ENCODE measurements at regions not wholly inside any gene's neighbourhood (a gene's known extent, or its start where the extent isn't known, plus 50 kb on each side); places are given as distances from the start of the nearest gene placed in this dataset.
"Not testable (repeated sequence)": the region's sequence is repeated elsewhere in the genome, so short reads cannot be mapped to it uniquely, and the experiment has no call there.

DNA sequence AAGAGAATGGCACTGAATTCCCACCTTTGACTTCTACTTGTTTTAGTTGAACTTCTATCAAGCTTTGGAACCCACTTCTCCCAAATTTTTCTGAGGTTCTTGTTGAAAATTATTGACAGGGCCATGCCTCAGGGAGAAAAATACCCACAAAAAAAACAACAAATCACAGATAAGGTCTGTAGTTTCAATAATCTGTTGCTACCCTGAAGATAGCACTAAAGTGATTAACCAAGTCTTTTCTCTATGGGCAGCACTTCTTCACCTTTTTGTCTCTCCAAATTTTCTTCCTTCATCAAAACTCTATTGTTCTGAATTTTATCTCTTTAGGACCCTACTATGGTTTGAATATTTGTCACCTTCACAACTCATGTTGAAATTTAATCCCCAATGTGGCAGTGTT is 154.3 kb upstream of the FGF10 start:
- DNase-seq (ENCODE audit: low spot score), result no peak

- peak; percentile 94 for DNase-seq (ENCODE audit: low spot score)
Measured at GRCh38 chr5:44542470-44542869, 153.2 kb upstream of the FGF10 start.

DNA sequence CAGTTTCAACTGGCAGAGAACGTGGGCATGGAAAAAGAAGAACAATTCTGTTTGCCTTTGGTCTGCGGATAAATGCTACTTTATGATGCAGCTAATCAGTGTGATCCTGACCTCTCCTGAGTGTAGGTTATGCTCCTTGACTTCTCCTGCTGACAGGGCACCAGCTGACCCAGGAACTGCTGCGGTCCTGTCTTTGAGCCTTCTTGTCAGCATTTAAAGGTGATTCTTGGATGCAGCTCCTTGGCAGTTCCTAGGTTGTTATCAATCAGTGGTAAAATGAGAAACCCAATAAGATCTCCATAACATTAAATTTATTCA is 150.3 kb upstream of the FGF10 start:
- DNase-seq (ENCODE audit: low spot score), result no peak

- peak; percentile 41 for DNase-seq (ENCODE audit: low spot score)
Measured at GRCh38 chr5:44538797-44539601, 149.8 kb upstream of the FGF10 start.

DNA sequence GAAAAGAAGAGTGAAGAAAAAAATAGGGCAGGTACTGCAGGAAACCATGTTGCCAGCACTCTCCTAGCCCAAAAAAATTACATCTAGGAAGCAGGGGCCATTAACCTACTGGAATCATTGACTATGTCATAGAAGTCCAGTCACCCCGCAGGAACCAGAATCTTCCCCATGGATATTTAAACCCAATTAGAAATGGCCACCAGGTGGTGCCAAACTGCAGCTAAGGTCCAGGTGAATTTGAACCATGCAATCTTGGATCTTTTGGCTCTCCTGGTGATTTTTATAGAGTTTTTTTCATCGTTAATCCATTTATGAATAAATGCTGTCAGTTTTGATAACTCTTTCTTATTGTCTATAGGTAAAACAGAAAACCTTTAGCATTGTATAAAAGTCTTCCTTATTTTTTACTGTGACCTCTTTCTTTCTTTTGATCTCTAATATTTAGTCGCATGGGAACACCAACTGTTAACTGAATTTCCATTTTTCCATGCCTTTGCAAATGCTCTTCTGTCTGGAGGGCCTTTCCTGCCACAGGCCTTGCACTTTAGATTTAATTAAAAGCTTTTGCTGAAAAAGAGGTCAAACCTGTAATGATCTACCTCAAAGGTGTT is 147.5 kb upstream of the FGF10 start:
- DNase-seq (ENCODE audit: low spot score), result peak; percentile 45

DNA sequence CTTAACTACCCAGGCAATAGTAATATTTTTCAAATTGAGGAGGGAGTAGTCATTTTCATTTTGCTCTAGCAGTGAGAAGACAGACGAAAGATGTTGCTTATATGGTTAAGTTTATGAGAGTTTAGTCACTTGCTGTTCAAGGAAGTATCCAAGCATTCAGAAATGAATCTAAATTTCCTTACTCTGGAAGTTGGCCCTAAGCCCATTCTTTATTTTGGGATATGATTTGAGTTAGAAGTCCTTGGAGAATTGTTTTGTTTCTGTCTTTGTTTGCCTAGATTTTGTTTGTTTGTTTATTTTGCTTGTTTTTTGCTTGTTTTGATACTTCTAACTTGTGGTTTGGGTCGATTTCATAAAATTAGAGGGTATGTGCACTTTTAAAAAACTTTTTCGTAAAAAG is 146.4 kb upstream of the FGF10 start:
- no peak for DNase-seq (ENCODE audit: low spot score)

- no peak for DNase-seq (ENCODE audit: low spot score)
Measured at GRCh38 chr5:44532981-44533380, 143.8 kb upstream of the FGF10 start.

DNA sequence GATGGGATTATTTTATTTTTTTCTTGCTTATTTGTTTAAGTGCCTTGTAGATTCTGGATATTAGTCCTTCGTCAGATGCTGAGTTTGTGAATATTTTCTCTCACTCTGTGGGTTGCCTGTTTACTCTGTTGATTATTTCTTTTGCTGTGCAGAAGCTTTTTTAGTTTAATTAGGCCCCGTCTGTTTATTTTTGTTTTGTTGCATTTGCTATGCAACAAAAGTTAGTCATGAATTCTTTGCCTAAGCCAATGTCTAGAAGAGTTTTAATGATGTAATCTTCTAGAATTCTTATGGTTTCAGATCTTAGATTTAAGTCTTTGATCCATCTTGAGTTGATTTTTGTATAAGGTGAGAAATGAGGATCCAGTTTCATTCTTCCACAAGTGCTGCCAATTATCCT is 142.5 kb upstream of the FGF10 start:
- not testable (repeated sequence) for DNase-seq (ENCODE audit: low spot score)

- not testable (repeated sequence) for DNase-seq (ENCODE audit: low spot score)
Measured at GRCh38 chr5:44530783-44531182, 141.6 kb upstream of the FGF10 start.

DNA sequence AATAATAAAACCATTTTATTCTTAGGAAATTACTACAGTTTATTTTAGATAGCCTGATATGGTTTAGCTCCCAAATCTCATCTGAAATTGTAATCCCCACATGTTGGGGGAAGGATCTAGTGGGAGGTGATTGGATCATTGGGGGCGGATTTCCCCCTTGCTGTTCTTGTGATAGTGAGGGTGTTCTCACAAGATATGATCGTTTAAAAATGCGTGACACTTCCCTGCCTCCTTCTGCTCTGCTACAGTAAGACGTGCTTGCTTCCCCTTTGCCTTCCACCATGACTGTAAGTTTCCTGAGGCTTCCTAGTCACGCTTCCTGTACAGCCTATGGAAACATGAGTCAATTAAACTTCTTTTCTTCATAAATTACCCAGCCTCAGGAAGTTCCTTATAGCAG is 122.4 kb upstream of the FGF10 start:
- DNase-seq (ENCODE audit: low spot score), result no peak

DNA sequence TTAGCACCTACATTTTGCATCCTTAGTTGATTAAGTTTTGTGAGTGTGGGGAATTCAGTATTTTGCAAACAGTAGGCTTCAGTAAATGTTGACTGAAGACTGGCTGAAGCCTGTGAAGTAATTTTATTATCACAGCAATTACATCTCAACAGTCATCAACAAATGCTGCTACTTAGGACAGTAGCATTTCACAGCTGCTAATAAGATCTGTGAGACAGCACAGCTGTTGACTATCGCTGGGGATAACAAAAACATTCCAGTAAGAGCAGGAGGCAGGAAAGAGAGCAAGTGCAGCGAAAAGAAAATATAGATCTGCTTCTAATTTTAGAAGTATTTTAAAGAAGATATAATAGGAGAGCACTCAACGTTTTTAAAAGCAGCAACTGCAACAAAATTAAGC is 117.3 kb upstream of the FGF10 start:
- peak; percentile 54 for DNase-seq (ENCODE audit: low spot score)

- DNase-seq (ENCODE audit: low spot score), result peak; percentile 95
Measured at GRCh38 chr5:44499381-44499780, 110.2 kb upstream of the FGF10 start.

- DNase-seq (ENCODE audit: low spot score), result no peak
Measured at GRCh38 chr5:44497606-44498005, 108.4 kb upstream of the FGF10 start.

GRCh38 chr5:44495280-44495679 is 106.1 kb upstream of the FGF10 start:
- DNase-seq (ENCODE audit: low spot score), result no peak

- DNase-seq (ENCODE audit: low spot score), result no peak
Measured at GRCh38 chr5:44489759-44490158, 100.5 kb upstream of the FGF10 start.

- DNase-seq (ENCODE audit: low spot score), result no peak
Measured at GRCh38 chr5:44486591-44486990, 97.4 kb upstream of the FGF10 start.

DNA sequence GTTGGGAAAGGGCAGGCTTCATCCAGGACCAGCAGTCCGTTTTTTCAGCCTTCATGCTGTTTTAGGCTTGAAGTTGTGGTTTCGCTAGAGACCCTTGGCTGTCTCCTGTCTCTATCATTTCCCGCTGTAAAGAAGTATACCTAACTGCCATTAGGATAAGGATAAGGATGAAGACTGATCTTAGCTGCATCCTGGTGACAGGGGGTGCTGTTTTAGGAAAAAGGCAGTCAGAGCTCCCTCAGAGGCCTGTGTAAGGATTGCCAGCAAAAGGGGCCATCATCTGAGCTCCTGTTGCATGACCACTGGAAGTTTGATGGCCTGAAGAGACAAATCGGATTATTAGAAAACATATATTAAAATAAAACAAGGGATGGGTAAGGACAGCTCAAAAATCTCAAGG is 64.8 kb upstream of the FGF10 start:
- DNase-seq (ENCODE audit: low spot score), result no peak

- DNase-seq (ENCODE audit: low spot score), result peak; percentile 9
Measured at GRCh38 chr5:44446399-44446798, 57.2 kb upstream of the FGF10 start.

DNA sequence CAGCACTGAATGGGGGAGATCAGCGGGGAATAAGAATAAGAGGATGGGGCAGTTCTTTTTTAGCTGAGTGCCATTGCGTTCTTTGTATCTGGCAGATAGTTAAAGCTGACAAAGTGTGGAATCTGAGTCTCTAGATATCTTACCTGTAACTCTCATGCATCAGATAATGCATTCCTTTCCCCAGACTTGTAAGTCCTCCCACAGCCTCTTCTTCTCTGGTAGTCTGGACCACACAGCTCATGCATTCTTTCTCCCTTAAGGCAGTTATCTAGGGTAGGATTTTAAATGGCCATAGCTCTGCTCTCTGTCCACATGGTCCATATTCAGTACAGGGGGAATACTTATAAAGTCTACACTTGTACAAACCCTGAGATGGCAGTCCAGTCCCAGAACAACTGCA is 54.0 kb upstream of the FGF10 start:
- DNase-seq (ENCODE audit: low spot score), result no peak

DNA sequence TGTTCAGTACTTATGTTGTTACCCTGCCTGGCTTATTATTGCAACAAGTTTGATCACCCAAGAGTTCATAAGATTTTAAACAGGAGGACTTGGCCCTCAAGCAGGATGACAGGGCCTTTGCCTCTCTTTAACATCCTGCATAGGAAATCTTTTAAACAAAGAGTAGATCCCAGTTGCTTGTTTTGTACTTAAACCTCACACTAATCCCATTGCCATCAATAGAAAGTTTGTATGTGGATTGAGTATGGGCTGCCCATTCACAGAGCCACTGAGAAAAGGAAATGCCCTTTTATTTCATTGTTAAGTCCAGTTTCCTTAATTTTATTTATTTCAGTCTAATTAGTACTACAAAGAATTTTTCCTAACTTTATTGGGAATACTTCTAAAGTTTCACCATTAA is 52.2 kb upstream of the FGF10 start:
- DNase-seq (ENCODE audit: low spot score), result no peak

GRCh38 chr5:44440186-44440585 is 51.0 kb upstream of the FGF10 start:
- DNase-seq (ENCODE audit: low spot score), result no peak

Measured in SK-N-DZ (cell line).